CD14-positive monocyte (primary cell): ENCODE measurements at regions not wholly inside any gene's neighbourhood (a gene's known extent, or its start where the extent isn't known, plus 50 kb on each side); places are given as distances from the start of the nearest gene placed in this dataset.

Experiments
- DNase-seq, 3 donors: peaks; one replicate each; pipeline ENCODE4 v3.0.0-alpha.2; 2011 to 2022
- H2AFZ ChIP-seq: 2 replicates; pipeline ENCODE4 v1.6.0; 2012; ENCODE audit warnings: mild to moderate bottlenecking, low read depth, low read length, inconsistent platforms; ENCODE audit not compliant: insufficient read depth, poor library complexity, severe bottlenecking
- H3K27ac ChIP-seq, 2 donors: 1 replicate in 1 of 2; 2 replicates in 1 of 2; pipeline ENCODE4 v1.5.1; 2012 to 2013; ENCODE audit warnings: low read length in 2 of 2, control low read depth in 1 of 2, inconsistent platforms in 1 of 2, low read depth in 1 of 2, mild to moderate bottlenecking in 1 of 2
- H3K27me3 ChIP-seq, 2 donors: one replicate each; pipeline versions ENCODE4 v1.6.0 to v1.6.1; 2011 to 2013; ENCODE audit warnings: low read length in 2 of 2; ENCODE audit not compliant: control insufficient read depth in 2 of 2, insufficient read depth in 2 of 2
- H3K36me3 ChIP-seq, 2 donors: replicated peaks in 1 of 2; 1 replicate in 1 of 2; 2 replicates in 1 of 2; pipeline versions ENCODE4 v1.5.1 to v1.6.1; 2012 to 2013; ENCODE audit warnings: low read length in 2 of 2, control low read depth in 1 of 2, inconsistent platforms in 1 of 2, mild to moderate bottlenecking in 1 of 2; ENCODE audit not compliant: insufficient read depth in 2 of 2, control insufficient read depth in 1 of 2
- H3K4me1 ChIP-seq, 2 donors: 1 replicate in 1 of 2; 2 replicates in 1 of 2; pipeline versions ENCODE4 v1.5.1 to v1.6.1; 2012 to 2013; ENCODE audit warnings: low read length in 2 of 2, control low read depth in 1 of 2, inconsistent platforms in 1 of 2, mild to moderate bottlenecking in 1 of 2, moderate library complexity in 1 of 2; ENCODE audit not compliant: insufficient read depth in 2 of 2, control insufficient read depth in 1 of 2
- H3K4me2 ChIP-seq: replicated peaks from 2 replicates; pipeline ENCODE3; 2012; ENCODE audit warnings: low read length, moderate library complexity, mild to moderate bottlenecking; ENCODE audit not compliant: poor library complexity, severe bottlenecking; ENCODE audit errors: extremely low read depth
- H3K4me3 ChIP-seq, 3 experiments: fragments of 200-600 bp in 1 of 3; sonication (generic) in 1 of 3; replicated peaks in 1 of 3; 1 replicate in 2 of 3; 2 replicates in 1 of 3; pipeline ENCODE4 v1.5.1; 2011 to 2013; ENCODE audit warnings: low read length in 3 of 3, mild to moderate bottlenecking in 3 of 3, control low read depth in 2 of 3, low read depth in 2 of 3, inconsistent platforms in 1 of 3, moderate library complexity in 1 of 3
- H3K79me2 ChIP-seq: 2 replicates; pipeline ENCODE4 v1.6.0; 2012; ENCODE audit warnings: mild to moderate bottlenecking, control low read depth, inconsistent platforms, low read length, moderate library complexity; ENCODE audit not compliant: insufficient read depth
- H3K9ac ChIP-seq: 2 replicates; pipeline ENCODE4 v1.6.0; 2017; ENCODE audit warnings: low read length, mild to moderate bottlenecking; ENCODE audit not compliant: insufficient read depth, poor library complexity, severe bottlenecking
- H3K9me3 ChIP-seq, 2 donors: replicated peaks in 1 of 2; 1 replicate in 1 of 2; 2 replicates in 1 of 2; pipeline versions ENCODE4 v1.5.1 to v1.6.1; 2012 to 2013; ENCODE audit warnings: low read length in 2 of 2, control low read depth in 1 of 2; ENCODE audit not compliant: control insufficient read depth in 1 of 2, insufficient read depth in 1 of 2
- H4K20me1 ChIP-seq: 2 replicates; pipeline ENCODE4 v1.6.0; 2012; ENCODE audit warnings: mild to moderate bottlenecking, low read length, control low read depth, moderate library complexity; ENCODE audit not compliant: insufficient read depth
- H3K27ac Mint-ChIP-seq, 7 donors: one replicate each; pipeline ENCODE4 v1.8.0; 2020; ENCODE audit warnings: mild to moderate bottlenecking in 7 of 7, mixed read lengths in 7 of 7, moderate library complexity in 6 of 7, inconsistent platforms in 2 of 7
- H3K27me3 Mint-ChIP-seq, 3 donors: one replicate each; pipeline ENCODE4 v1.8.0; 2021 to 2022; ENCODE audit warnings: low read depth in 3 of 3, mild to moderate bottlenecking in 3 of 3, mixed read lengths in 3 of 3, moderate library complexity in 3 of 3, inconsistent platforms in 1 of 3
- H3K36me3 Mint-ChIP-seq, 2 donors: one replicate each; pipeline ENCODE4 v1.8.0; 2020; ENCODE audit warnings: mixed read lengths in 2 of 2, inconsistent platforms in 1 of 2, mild to moderate bottlenecking in 1 of 2
- H3K4me1 Mint-ChIP-seq: one replicate; pipeline ENCODE4 v1.8.0; 2020; ENCODE audit warnings: mild to moderate bottlenecking, mixed read lengths
- H3K4me3 Mint-ChIP-seq, 2 donors: one replicate each; pipeline ENCODE4 v1.8.0; 2020; ENCODE audit warnings: mild to moderate bottlenecking in 2 of 2, mixed read lengths in 2 of 2, moderate library complexity in 1 of 2
- H3K9me3 Mint-ChIP-seq, 7 donors: one replicate each; pipeline ENCODE4 v1.8.0; 2020 to 2022; ENCODE audit warnings: mixed read lengths in 7 of 7, mild to moderate bottlenecking in 6 of 7, moderate library complexity in 6 of 7, inconsistent platforms in 2 of 7
- CTCF ChIP-seq: fragments of 200-600 bp; IDR thresholded peaks from one replicate; pipeline ENCODE4 v1.8.0; 2022; ENCODE audit warnings: antibody characterized with exemption, mild to moderate bottlenecking
- WGBS: methylation state at CpG from one replicate; pipeline ENCODE4 v1.1.5; 2013; ENCODE audit warnings: missing lambda C conversion rate; ENCODE audit not compliant: insufficient coverage; 5-methylcytosine and 5-hydroxymethylcytosine counted together
- intact Hi-C, 2 donors: fragments of 100-400 bp; cut with micrococcal nuclease; formaldehyde crosslinking; loops; one replicate each; pipeline versions ENCODE4 v1.15.0 to v1.15.1; 2023

DNA sequence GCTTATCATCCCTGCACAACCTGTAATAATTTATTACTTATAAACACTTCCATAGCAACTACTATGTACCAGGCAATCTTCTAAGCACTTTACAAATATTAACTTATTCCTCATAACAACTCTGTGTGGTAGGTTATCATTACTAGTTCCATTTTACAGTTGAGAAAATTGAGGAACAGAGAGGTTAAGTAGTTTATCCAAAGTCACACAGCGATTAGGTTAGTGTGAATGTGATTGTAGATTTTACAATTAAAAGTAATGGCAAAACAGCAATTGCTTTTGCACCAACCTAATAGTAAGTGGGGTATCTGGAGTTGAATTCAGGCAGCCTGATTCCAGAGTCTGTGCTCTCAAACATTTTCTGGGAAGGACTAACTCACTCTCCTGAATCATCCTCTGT lies 348.9 kb downstream of the NKX6-1 start:
- Histone ChIP-seq H3K4me2 (no peak overlapping the region), H3K36me3 (no peaks in the 10 kb centered on the region), H2AFZ (no peak overlapping the region), H3K9ac (no peak overlapping the region), H3K27me3 (no peaks in the 10 kb centered on the region), H3K79me2 (no peaks in the 10 kb centered on the region), H3K27ac (no peak overlapping the region), H3K4me1 (no peaks in the 10 kb centered on the region), H4K20me1 (no peaks in the 10 kb centered on the region), H3K4me3 (no peak overlapping the region), H3K9me3 (no peaks in the 10 kb centered on the region)
- Mint-ChIP-seq H3K27ac (no peak overlapping the region), H3K27me3 (peaks cover 0 to 1% (median 0%) of the 10 kb centered on the region in 3 donors), H3K4me3 (no peak overlapping the region), H3K9me3 (peaks cover 0 to 2% (median 0%) of the 10 kb centered on the region in 7 donors), H3K4me1 (no peaks in the 10 kb centered on the region), H3K36me3 (no peaks in the 10 kb centered on the region)
- no peak for TF ChIP-seq CTCF
- no peak for DNase-seq
- WGBS, result no CpG with 5 or more reads among the region's 1 CpG
- intact Hi-C loops, result no loop called here

GRCh38 chr4:84147831-84148230 lies 351.3 kb downstream of the NKX6-1 start:
- intact Hi-C loops, result no loop called here
- no peaks in the 10 kb centered on the region for H4K20me1 ChIP-seq
- H3K4me1 ChIP-seq, result no peaks in the 10 kb centered on the region
- Mint-ChIP-seq H3K4me3 (no peak overlapping the region), H3K27me3 (peaks cover 0 to 1% (median 0%) of the 10 kb centered on the region in 3 donors), H3K9me3 (peaks cover 0 to 2% (median 0%) of the 10 kb centered on the region in 7 donors), H3K4me1 (no peaks in the 10 kb centered on the region), H3K36me3 (no peaks in the 10 kb centered on the region), H3K27ac (no peak overlapping the region)
- DNase-seq, result no peak
- no peak overlapping the region for H2AFZ ChIP-seq
- no peak for TF ChIP-seq CTCF
- H3K79me2 ChIP-seq, result no peaks in the 10 kb centered on the region
- H3K9me3 ChIP-seq, result no peaks in the 10 kb centered on the region
- no peaks in the 10 kb centered on the region for H3K36me3 ChIP-seq
- 86% methylated on average over 1 of the region's 3 CpGs for WGBS
- no peak overlapping the region for H3K4me2 ChIP-seq
- H3K4me3 ChIP-seq, result no peak overlapping the region
- no peak overlapping the region for H3K9ac ChIP-seq
- H3K27ac ChIP-seq, result no peak overlapping the region
- no peaks in the 10 kb centered on the region for H3K27me3 ChIP-seq
